Uterus (tissue), 3 donors: ENCODE measurements at regions not wholly inside any gene's neighbourhood (a gene's known extent, or its start where the extent isn't known, plus 50 kb on each side); places are given as distances from the start of the nearest gene placed in this dataset.

ENCODE experiments used
- DNase-seq, 2 donors: peaks; one replicate each; pipeline ENCODE4 v3.0.0-alpha.2; 2019 to 2020
- H3K27ac ChIP-seq, 2 donors: fragments of 200-600 bp; sonication (generic); 1 replicate in 1 of 2; 2 replicates in 1 of 2; pipeline ENCODE4 v1.5.1; 2016 to 2018
- H3K27me3 ChIP-seq, 2 donors: fragments of 200-600 bp; sonication (generic); one replicate each; pipeline ENCODE4 v1.5.1; 2018 to 2019; ENCODE audit warnings: control low read depth in 1 of 2
- H3K36me3 ChIP-seq, 2 donors: fragments of 200-600 bp; sonication (generic); one replicate each; pipeline ENCODE4 v1.5.1; 2019; ENCODE audit warnings: control low read depth in 1 of 2
- H3K4me1 ChIP-seq, 2 donors: fragments of 200-600 bp; sonication (generic); one replicate each; pipeline ENCODE4 v1.5.1; 2018 to 2019; ENCODE audit warnings: control low read depth in 1 of 2
- H3K4me3 ChIP-seq, 2 donors: fragments of 200-600 bp; sonication (generic); 1 replicate in 1 of 2; 2 replicates in 1 of 2; pipeline ENCODE4 v1.5.1; 2018 to 2019; ENCODE audit warnings: mild to moderate bottlenecking in 1 of 2
- H3K9me3 ChIP-seq, 2 donors: fragments of 200-600 bp; sonication (generic); one replicate each; pipeline ENCODE4 v1.5.1; 2019; ENCODE audit warnings: control low read depth in 1 of 2
- POLR2A ChIP-seq, 2 donors: fragments of 450-650 bp; IDR thresholded peaks; one replicate each; pipeline ENCODE4 v1.6.1; 2016; ENCODE audit warnings: antibody characterized with exemption in 2 of 2, mild to moderate bottlenecking in 1 of 2, moderate library complexity in 1 of 2
- intact Hi-C: fragments of 100-400 bp; cut with DNase I; formaldehyde crosslinking; loops from one replicate; pipeline ENCODE4 v1.15.1; 2023; ENCODE audit warnings: low total_unique reads
- TF ChIP-seq, protein P1 (sequence below), 4 experiments: fragments of 200-600 bp in 2 of 4; fragments of 450-650 bp in 2 of 4; sonication (generic) in 2 of 4; IDR thresholded peaks; one replicate each; pipeline ENCODE4 v1.5.1; 2016 to 2019; ENCODE audit warnings: antibody characterized with exemption in 4 of 4, mild to moderate bottlenecking in 2 of 4, moderate library complexity in 1 of 4
- donor health status: DM: yes; HTN: yes; CAD: no.

- Histone ChIP-seq H3K4me3 (no peak overlapping the region), H3K27me3 (no peaks in the 10 kb centered on the region), H3K27ac (no peak overlapping the region), H3K36me3 (no peaks in the 10 kb centered on the region), H3K9me3 (no peaks in the 10 kb centered on the region), H3K4me1 (no peaks in the 10 kb centered on the region)
- no peak for DNase-seq
- TF ChIP-seq, protein P1, sequence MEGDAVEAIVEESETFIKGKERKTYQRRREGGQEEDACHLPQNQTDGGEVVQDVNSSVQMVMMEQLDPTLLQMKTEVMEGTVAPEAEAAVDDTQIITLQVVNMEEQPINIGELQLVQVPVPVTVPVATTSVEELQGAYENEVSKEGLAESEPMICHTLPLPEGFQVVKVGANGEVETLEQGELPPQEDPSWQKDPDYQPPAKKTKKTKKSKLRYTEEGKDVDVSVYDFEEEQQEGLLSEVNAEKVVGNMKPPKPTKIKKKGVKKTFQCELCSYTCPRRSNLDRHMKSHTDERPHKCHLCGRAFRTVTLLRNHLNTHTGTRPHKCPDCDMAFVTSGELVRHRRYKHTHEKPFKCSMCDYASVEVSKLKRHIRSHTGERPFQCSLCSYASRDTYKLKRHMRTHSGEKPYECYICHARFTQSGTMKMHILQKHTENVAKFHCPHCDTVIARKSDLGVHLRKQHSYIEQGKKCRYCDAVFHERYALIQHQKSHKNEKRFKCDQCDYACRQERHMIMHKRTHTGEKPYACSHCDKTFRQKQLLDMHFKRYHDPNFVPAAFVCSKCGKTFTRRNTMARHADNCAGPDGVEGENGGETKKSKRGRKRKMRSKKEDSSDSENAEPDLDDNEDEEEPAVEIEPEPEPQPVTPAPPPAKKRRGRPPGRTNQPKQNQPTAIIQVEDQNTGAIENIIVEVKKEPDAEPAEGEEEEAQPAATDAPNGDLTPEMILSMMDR (IDR thresholded peaks at IDR 0.05), result no peak
- no peak for TF ChIP-seq POLR2A (IDR thresholded peaks at IDR 0.05)
- intact Hi-C loops, result no loop called here
These were observed 131.8 kb downstream of the NEDD1 start for GRCh38 chr12:97038834-97039233.

GRCh38 chr12:97046901-97047300 is 139.8 kb downstream of the NEDD1 start:
- no peak overlapping the region for H3K27ac ChIP-seq
- H3K4me3 ChIP-seq, result no peak overlapping the region
- no peak for TF ChIP-seq POLR2A (IDR thresholded peaks at IDR 0.05)
- TF ChIP-seq, protein P1 (IDR thresholded peaks at IDR 0.05), result no peak
- no peak for DNase-seq
- no peaks in the 10 kb centered on the region for H3K9me3 ChIP-seq
- no peaks in the 10 kb centered on the region for H3K4me1 ChIP-seq
- no peaks in the 10 kb centered on the region for H3K36me3 ChIP-seq
- intact Hi-C loops, result no loop called here
- no peaks in the 10 kb centered on the region for H3K27me3 ChIP-seq

DNA sequence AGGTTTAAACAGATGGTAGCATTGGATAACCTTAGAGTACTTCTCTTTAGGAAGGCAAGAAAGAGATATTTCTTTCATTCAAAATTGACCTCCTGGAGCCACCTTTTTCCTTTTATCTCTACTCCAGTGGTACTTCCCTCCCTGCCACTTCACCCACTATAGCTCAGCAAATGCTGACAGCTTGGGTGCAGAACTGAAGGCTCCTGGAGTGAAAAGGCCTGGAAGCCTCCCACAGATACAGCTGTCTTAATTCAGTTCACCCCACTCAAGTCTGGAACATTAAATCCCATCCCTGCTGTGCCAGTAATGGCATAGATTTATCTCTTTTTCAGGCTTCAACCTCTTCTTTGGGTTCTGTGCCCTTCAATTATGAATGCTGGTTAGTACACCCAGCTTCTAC is 140.3 kb downstream of the NEDD1 start:
- DNase-seq, result no peak
- no peak overlapping the region for H3K27ac ChIP-seq
- H3K36me3 ChIP-seq, result no peaks in the 10 kb centered on the region
- no peak overlapping the region for H3K4me3 ChIP-seq
- H3K27me3 ChIP-seq, result no peaks in the 10 kb centered on the region
- H3K4me1 ChIP-seq, result no peaks in the 10 kb centered on the region
- TF ChIP-seq, protein P1 (IDR thresholded peaks at IDR 0.05), result no peak
- TF ChIP-seq POLR2A (IDR thresholded peaks at IDR 0.05), result no peak
- intact Hi-C loops, result no loop called here
- no peaks in the 10 kb centered on the region for H3K9me3 ChIP-seq

DNA sequence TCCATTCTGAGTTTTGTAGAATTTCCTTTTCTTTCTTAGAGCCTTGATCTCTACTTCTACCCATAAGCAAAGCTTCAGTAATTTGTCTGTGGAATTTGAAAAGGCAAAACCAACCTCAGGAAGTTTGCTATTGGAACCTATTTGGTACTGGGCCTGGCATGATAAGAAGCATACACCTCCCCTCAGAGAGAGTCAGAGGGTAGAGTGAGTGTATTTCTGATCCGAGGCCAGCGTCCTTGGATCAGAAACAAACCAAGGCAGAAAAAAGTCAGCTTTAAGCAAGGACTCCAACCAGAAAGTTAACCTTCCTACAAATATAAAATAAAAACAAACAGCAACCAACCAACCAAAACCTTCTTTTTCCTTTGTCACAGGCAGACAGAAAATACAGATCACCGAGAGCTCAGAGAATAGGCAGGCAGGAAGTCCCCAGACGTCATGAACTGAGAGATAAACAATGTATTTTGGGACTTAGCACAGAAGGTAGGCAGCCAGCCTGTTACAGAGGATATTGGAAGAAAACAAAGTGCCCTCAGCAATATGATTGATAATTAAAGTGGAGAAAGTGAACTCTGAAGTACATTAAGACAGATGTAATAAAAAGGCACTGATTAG is 141.5 kb downstream of the NEDD1 start:
- TF ChIP-seq, protein P1 (IDR thresholded peaks at IDR 0.05), result no peak
- TF ChIP-seq POLR2A (IDR thresholded peaks at IDR 0.05), result no peak
- Histone ChIP-seq H3K27me3 (no peaks in the 10 kb centered on the region), H3K27ac (no peak overlapping the region), H3K4me3 (no peak overlapping the region), H3K9me3 (no peaks in the 10 kb centered on the region), H3K36me3 (no peaks in the 10 kb centered on the region), H3K4me1 (no peaks in the 10 kb centered on the region)
- DNase-seq, result no peak
- intact Hi-C loops, result no loop called here

DNA sequence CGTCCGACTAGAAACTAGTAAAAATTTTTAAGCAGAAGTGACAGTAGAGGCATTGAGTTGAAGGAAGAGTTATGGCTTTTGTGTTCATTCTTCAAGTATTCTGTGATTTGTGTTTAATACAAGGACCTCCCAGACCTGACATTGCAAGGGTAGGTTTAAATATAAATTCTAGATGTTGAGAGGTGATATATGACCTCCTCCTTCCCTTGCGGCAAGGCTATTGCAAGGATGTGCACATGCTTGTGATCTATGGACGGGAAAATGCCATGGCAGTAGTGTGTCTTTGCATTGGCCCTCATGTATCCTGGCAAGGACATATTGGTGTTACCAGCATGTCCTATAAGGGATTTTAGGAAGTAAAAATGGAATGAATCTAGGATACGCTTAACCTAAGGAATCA is 143.5 kb downstream of the NEDD1 start:
- Histone ChIP-seq H3K9me3 (no peaks in the 10 kb centered on the region), H3K36me3 (no peaks in the 10 kb centered on the region), H3K27me3 (no peaks in the 10 kb centered on the region), H3K4me1 (no peaks in the 10 kb centered on the region), H3K27ac (no peak overlapping the region), H3K4me3 (no peak overlapping the region)
- intact Hi-C loops, result no loop called here
- TF ChIP-seq, protein P1 (IDR thresholded peaks at IDR 0.05), result no peak
- TF ChIP-seq POLR2A (IDR thresholded peaks at IDR 0.05), result no peak
- DNase-seq, result no peak
